ENCODE measurements at regions not wholly inside any gene's neighbourhood (a gene's known extent, or its start where the extent isn't known, plus 50 kb on each side); places are given as distances from the start of the nearest gene placed in this dataset.

DNA sequence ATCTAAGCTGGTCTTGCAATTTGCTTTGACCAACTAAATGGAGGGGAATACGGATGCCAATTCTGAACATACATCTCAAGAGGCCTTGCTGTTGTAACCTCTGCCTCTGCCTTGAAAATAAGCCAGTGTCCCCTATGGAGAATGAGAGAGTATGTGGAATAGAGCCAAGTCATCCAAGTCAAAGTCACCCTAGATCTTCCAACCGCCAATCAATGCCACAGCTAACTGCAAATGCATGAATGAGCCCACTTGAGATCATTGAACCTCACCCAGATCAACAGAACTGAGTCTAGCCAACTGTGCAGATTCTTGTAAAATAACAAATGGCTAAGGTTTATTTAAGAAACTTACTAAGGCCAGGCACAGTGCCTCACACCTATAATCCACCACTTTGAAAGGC lies 139.8 kb upstream of the TANK start:
- TF ChIP-seq, protein P1, sequence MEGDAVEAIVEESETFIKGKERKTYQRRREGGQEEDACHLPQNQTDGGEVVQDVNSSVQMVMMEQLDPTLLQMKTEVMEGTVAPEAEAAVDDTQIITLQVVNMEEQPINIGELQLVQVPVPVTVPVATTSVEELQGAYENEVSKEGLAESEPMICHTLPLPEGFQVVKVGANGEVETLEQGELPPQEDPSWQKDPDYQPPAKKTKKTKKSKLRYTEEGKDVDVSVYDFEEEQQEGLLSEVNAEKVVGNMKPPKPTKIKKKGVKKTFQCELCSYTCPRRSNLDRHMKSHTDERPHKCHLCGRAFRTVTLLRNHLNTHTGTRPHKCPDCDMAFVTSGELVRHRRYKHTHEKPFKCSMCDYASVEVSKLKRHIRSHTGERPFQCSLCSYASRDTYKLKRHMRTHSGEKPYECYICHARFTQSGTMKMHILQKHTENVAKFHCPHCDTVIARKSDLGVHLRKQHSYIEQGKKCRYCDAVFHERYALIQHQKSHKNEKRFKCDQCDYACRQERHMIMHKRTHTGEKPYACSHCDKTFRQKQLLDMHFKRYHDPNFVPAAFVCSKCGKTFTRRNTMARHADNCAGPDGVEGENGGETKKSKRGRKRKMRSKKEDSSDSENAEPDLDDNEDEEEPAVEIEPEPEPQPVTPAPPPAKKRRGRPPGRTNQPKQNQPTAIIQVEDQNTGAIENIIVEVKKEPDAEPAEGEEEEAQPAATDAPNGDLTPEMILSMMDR (IDR thresholded peaks at IDR 0.05; ENCODE audit: control insufficient read depth, insufficient read depth, low read depth, low read length, missing control alignments), result no peak
- no peak for DNase-seq (ENCODE audit: low read depth)

DNA sequence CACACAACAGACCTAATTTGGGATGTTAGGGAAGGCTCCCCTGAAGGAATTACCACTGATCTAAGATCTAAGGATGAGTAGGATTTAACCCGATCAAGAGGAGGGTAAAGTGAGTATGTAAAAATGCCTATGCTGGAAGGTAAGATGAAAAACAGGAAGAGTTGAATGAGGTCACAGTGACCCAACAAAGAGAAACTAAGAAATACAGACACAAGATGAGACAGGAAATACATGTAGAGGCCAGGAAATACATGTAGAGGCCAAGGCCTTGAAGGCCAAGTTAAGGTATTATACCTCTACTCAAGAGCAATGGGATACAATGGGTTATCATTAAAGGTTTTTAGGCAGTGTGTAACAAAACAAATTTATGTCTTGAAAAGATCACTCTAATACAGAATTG lies 131.6 kb upstream of the TANK start:
- DNase-seq (ENCODE audit: low read depth), result no peak
- no peak overlapping the region for H3K4me3 ChIP-seq (ENCODE audit: control insufficient read depth, low read depth, low read length)

More for the DNA sequence above, 139.8 kb upstream of the TANK start:
- H3K4me3 ChIP-seq (ENCODE audit: control insufficient read depth, low read depth, low read length), result no peak overlapping the region

GRCh38 chr2:161029321-161029720 lies 130.9 kb upstream of the TANK start:
- no peak for DNase-seq (ENCODE audit: low read depth)
- H3K4me3 ChIP-seq (ENCODE audit: control insufficient read depth, low read depth, low read length), result no peak overlapping the region
- TF ChIP-seq, protein P1 (IDR thresholded peaks at IDR 0.05; ENCODE audit: control insufficient read depth, insufficient read depth, low read depth, low read length, missing control alignments), result no peak

More for the DNA sequence above, 131.6 kb upstream of the TANK start:
- TF ChIP-seq, protein P1 (IDR thresholded peaks at IDR 0.05; ENCODE audit: control insufficient read depth, insufficient read depth, low read depth, low read length, missing control alignments), result no peak

- no peak overlapping the region for H3K4me3 ChIP-seq (ENCODE audit: control insufficient read depth, low read depth, low read length)
- TF ChIP-seq, protein P1 (IDR thresholded peaks at IDR 0.05; ENCODE audit: control insufficient read depth, insufficient read depth, low read depth, low read length, missing control alignments), result no peak
- DNase-seq (ENCODE audit: low read depth), result peak; percentile 98
Observed at GRCh38 chr2:161030260-161031063, 129.8 kb upstream of the TANK start.

DNA sequence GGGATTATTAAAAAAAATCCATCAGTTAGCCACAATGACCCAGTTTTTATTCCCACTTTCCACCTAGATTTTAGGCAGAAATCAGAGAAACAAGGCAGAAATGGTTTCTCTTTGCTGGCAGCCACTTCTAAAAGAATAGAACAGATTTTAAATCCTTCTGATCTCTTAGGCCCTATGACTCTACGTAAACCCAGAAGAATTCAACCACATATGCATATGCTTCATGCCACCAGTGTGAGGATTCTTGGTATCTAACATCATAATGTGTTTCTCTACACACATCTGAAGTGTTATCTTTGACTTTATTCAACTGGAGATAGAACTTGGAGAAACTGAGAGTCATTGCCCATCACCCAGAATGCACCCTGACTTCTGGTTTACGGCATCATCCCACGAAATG lies 128.7 kb upstream of the TANK start:
- no peak for DNase-seq (ENCODE audit: low read depth)
- TF ChIP-seq, protein P1 (IDR thresholded peaks at IDR 0.05; ENCODE audit: control insufficient read depth, insufficient read depth, low read depth, low read length, missing control alignments), result no peak
- no peak overlapping the region for H3K4me3 ChIP-seq (ENCODE audit: control insufficient read depth, low read depth, low read length)

DNA sequence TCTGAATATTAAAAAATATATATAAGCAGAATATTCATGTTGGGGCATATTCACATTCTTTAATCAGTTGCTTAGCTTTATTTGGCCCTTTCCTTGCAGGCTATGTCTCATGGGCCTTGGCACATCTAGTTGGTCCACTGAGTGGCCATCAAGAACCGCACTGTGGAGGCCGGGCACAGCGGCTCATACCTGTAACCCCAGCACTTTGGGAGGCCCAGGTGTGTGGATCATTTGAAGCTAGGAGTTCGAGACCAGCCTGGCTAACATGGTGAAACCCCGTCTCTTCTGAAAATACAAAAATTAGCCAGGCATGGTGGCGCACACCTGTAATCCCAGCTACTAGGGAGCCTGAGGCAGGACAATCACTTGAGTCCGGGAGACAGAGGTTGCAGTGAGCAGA lies 127.6 kb upstream of the TANK start:
- TF ChIP-seq, protein P1 (IDR thresholded peaks at IDR 0.05; ENCODE audit: control insufficient read depth, insufficient read depth, low read depth, low read length, missing control alignments), result no peak
- DNase-seq (ENCODE audit: low read depth), result no peak
- H3K4me3 ChIP-seq (ENCODE audit: control insufficient read depth, low read depth, low read length), result no peak overlapping the region

Measured in AG09309 (cell line).